ENCODE measurements at regions not wholly inside any gene's neighbourhood (a gene's known extent, or its start where the extent isn't known, plus 50 kb on each side); places are given as distances from the start of the nearest gene placed in this dataset.
"Not testable (repeated sequence)": the region's sequence is repeated elsewhere in the genome, so short reads cannot be mapped to it uniquely, and the experiment has no call there.

GRCh38 chr1:65026235-65026634 is 59.9 kb upstream of the JAK1 start:
- H3K4me1 ChIP-seq (replicated peaks; ENCODE audit: insufficient read depth): no peaks in the 10 kb centered on the region
- no peaks in the 10 kb centered on the region for H3K36me3 ChIP-seq (ENCODE audit: low read depth)
- no peaks in the 10 kb centered on the region for H3K9me3 ChIP-seq (ENCODE audit: insufficient read depth, low read depth)
- DNase-seq: no peak
- intact Hi-C loops (cut with micrococcal nuclease; ENCODE audit: unreplicated experiment): no loop called here
- no TSS peak for BruUV-seq (replicated peaks)
- H3F3A ChIP-seq (ENCODE audit: insufficient read depth, low read depth): no peaks in the 10 kb centered on the region
- H3K4me3 ChIP-seq: no peak overlapping the region
- CTCF ChIA-PET: no interaction called here
- H3K4me2 ChIP-seq: no peak overlapping the region
- TF ChIP-seq, protein P1, sequence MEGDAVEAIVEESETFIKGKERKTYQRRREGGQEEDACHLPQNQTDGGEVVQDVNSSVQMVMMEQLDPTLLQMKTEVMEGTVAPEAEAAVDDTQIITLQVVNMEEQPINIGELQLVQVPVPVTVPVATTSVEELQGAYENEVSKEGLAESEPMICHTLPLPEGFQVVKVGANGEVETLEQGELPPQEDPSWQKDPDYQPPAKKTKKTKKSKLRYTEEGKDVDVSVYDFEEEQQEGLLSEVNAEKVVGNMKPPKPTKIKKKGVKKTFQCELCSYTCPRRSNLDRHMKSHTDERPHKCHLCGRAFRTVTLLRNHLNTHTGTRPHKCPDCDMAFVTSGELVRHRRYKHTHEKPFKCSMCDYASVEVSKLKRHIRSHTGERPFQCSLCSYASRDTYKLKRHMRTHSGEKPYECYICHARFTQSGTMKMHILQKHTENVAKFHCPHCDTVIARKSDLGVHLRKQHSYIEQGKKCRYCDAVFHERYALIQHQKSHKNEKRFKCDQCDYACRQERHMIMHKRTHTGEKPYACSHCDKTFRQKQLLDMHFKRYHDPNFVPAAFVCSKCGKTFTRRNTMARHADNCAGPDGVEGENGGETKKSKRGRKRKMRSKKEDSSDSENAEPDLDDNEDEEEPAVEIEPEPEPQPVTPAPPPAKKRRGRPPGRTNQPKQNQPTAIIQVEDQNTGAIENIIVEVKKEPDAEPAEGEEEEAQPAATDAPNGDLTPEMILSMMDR (conservative IDR thresholded peaks at IDR 0.05): no peak
- no peak for TF ChIP-seq EZH2 (IDR thresholded peaks at IDR 0.05; ENCODE audit: low read depth)
- no peak overlapping the region for H2AFZ ChIP-seq
- H3K27ac ChIP-seq: no peak overlapping the region
- POLR2A ChIA-PET (ENCODE audit: unreplicated experiment): no interaction called here
- no peaks in the 10 kb centered on the region for H3K79me2 ChIP-seq (ENCODE audit: low read depth)
- no peaks in the 10 kb centered on the region for H3K9me2 ChIP-seq (ENCODE audit: insufficient read depth)
- no peaks in the 10 kb centered on the region for H4K20me1 ChIP-seq (ENCODE audit: insufficient read depth)
- H3K27me3 ChIP-seq (ENCODE audit: insufficient read depth, low read depth): no peaks in the 10 kb centered on the region

DNA sequence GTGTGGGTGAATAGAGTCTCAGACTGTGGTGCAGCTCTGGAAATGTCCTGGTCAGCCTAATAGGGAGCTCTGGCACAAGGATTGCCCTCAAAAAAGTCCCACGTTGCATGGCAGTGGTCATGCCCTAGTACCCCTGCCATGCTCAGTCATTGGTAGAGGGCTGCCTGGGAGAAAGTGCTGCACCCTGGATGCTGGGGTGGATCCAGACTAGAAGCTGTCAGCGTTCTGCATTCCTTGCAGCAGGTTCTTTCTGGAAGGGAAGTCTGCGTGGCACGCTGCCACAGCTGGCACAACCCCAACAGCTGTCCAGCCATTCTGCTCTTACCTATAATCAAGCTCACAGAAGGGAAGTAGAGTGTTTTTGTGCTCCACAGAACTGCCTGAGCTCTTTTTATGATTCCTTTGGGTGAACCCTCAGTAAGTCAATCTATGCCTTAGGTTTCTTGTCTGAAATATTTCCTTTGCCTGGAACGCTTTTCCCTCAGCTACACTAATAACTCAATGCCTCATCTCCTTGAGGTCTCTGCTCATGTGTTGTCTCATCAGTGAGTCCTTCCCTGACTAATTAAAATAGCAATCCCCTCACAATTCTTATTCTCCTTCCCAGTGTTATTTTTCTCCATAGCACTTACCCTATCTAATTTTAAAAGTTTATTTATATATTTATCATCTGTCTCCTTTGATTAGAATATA is 61.5 kb upstream of the JAK1 start:
- Histone ChIP-seq H3K4me2 (no peak overlapping the region), H3F3A (ENCODE audit: insufficient read depth, low read depth) (no peaks in the 10 kb centered on the region), H2AFZ (no peak overlapping the region), H3K4me1 (replicated peaks; ENCODE audit: insufficient read depth) (no peaks in the 10 kb centered on the region), H3K9me3 (ENCODE audit: insufficient read depth, low read depth) (no peaks in the 10 kb centered on the region), H3K4me3 (no peak overlapping the region), H3K27ac (no peak overlapping the region), H3K27me3 (ENCODE audit: insufficient read depth, low read depth) (no peaks in the 10 kb centered on the region), H3K9me2 (ENCODE audit: insufficient read depth) (no peaks in the 10 kb centered on the region), H4K20me1 (ENCODE audit: insufficient read depth) (no peaks in the 10 kb centered on the region), H3K36me3 (ENCODE audit: low read depth) (no peaks in the 10 kb centered on the region), H3K79me2 (ENCODE audit: low read depth) (no peaks in the 10 kb centered on the region)
- intact Hi-C loops (cut with micrococcal nuclease; ENCODE audit: unreplicated experiment): no loop called here
- TF ChIP-seq, protein P1 (conservative IDR thresholded peaks at IDR 0.05): no peak
- TF ChIP-seq EZH2 (IDR thresholded peaks at IDR 0.05; ENCODE audit: low read depth): no peak
- no TSS peak for BruUV-seq (replicated peaks)
- POLR2A ChIA-PET (ENCODE audit: unreplicated experiment): no interaction called here
- CTCF ChIA-PET: no interaction called here
- DNase-seq: no peak

DNA sequence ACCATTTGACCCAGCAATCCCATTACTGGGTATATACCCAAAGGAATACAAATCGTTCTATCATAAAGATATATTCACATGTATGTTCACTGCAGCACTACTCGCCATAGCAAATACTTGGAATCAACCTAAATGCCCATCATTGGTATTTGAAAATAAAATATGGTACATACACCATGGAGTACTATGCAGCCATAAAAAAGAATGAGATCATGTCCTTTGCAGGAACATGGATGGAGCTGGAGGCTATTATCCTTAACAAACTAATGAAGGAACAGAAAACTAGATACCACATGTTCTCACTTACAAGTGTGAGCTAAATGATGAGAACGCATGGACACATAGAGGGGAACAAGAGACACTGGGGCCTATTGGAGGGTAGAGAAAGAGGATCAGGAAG is 63.1 kb upstream of the JAK1 start:
- H4K20me1 ChIP-seq (ENCODE audit: insufficient read depth); POLR2A ChIA-PET (ENCODE audit: unreplicated experiment); H3K36me3 ChIP-seq (ENCODE audit: low read depth); H3F3A ChIP-seq (ENCODE audit: insufficient read depth, low read depth); H3K9me3 ChIP-seq (ENCODE audit: insufficient read depth, low read depth); H3K27me3 ChIP-seq (ENCODE audit: insufficient read depth, low read depth); H2AFZ ChIP-seq; H3K4me1 ChIP-seq (replicated peaks; ENCODE audit: insufficient read depth); H3K27ac ChIP-seq; DNase-seq; H3K4me3 ChIP-seq; H3K79me2 ChIP-seq (ENCODE audit: low read depth); CTCF ChIA-PET; H3K4me2 ChIP-seq; intact Hi-C loops (cut with micrococcal nuclease; ENCODE audit: unreplicated experiment); H3K9me2 ChIP-seq (ENCODE audit: insufficient read depth); BruUV-seq (replicated peaks): not testable (repeated sequence)

GRCh38 chr1:65034879-65035278 is 68.5 kb upstream of the JAK1 start:
- H3K9me2 ChIP-seq (ENCODE audit: insufficient read depth); H4K20me1 ChIP-seq (ENCODE audit: insufficient read depth); H3K27ac ChIP-seq; H3K36me3 ChIP-seq (ENCODE audit: low read depth); H2AFZ ChIP-seq; H3K9me3 ChIP-seq (ENCODE audit: insufficient read depth, low read depth); BruUV-seq (replicated peaks); H3K27me3 ChIP-seq (ENCODE audit: insufficient read depth, low read depth); H3K79me2 ChIP-seq (ENCODE audit: low read depth); DNase-seq; H3K4me3 ChIP-seq; CTCF ChIA-PET; H3K4me1 ChIP-seq (replicated peaks; ENCODE audit: insufficient read depth); H3F3A ChIP-seq (ENCODE audit: insufficient read depth, low read depth); H3K4me2 ChIP-seq; POLR2A ChIA-PET (ENCODE audit: unreplicated experiment): not testable (repeated sequence)
- intact Hi-C loops (cut with micrococcal nuclease; ENCODE audit: unreplicated experiment): loop anchor here (10.0 kb wide), 1 partner anchor 770 kb away; no protein-coding TSS in a partner anchor

All from PC-9 (cell line).